8988T (cell line): ENCODE measurements at regions not wholly inside any gene's neighbourhood (a gene's known extent, or its start where the extent isn't known, plus 50 kb on each side); places are given as distances from the start of the nearest gene placed in this dataset.
"Not testable (repeated sequence)": the region's sequence is repeated elsewhere in the genome, so short reads cannot be mapped to it uniquely, and the experiment has no call there.

Experiments
- DNase-seq: peaks from one replicate; pipeline ENCODE4 v3.0.0; 2011

- no peak for DNase-seq
Measured at GRCh38 chr13:110006304-110006703, 219.9 kb upstream of the IRS2 start.

- DNase-seq, result no peak
Measured at GRCh38 chr13:110005563-110005962, 219.2 kb upstream of the IRS2 start.

- no peak for DNase-seq
Measured at GRCh38 chr13:110004814-110005213, 218.4 kb upstream of the IRS2 start.

- no peak for DNase-seq
Measured at GRCh38 chr13:110001670-110002275, 215.4 kb upstream of the IRS2 start.

- no peak for DNase-seq
Measured at GRCh38 chr13:110000534-110001345, 214.4 kb upstream of the IRS2 start.

GRCh38 chr13:109999659-110000533 lies 213.5 kb upstream of the IRS2 start:
- no peak for DNase-seq

- no peak for DNase-seq
Measured at GRCh38 chr13:109998684-109999533, 212.5 kb upstream of the IRS2 start.

- DNase-seq, result no peak
Measured at GRCh38 chr13:109998037-109998436, 211.7 kb upstream of the IRS2 start.

GRCh38 chr13:109997056-109997595 lies 210.7 kb upstream of the IRS2 start:
- not testable (repeated sequence) for DNase-seq

GRCh38 chr13:109996404-109996960 lies 210.1 kb upstream of the IRS2 start:
- no peak for DNase-seq

GRCh38 chr13:109995578-109995977 lies 209.2 kb upstream of the IRS2 start:
- no peak for DNase-seq

- DNase-seq, result no peak
Measured at GRCh38 chr13:109990296-109990695, 203.9 kb upstream of the IRS2 start.

- DNase-seq, result no peak
Measured at GRCh38 chr13:109989686-109990085, 203.3 kb upstream of the IRS2 start.

GRCh38 chr13:109989155-109989554 lies 202.8 kb upstream of the IRS2 start:
- DNase-seq, result no peak

- no peak for DNase-seq
Measured at GRCh38 chr13:109986851-109987250, 200.5 kb upstream of the IRS2 start.

GRCh38 chr13:109985871-109986450 lies 199.6 kb upstream of the IRS2 start:
- DNase-seq, result no peak

GRCh38 chr13:109983447-109983846 lies 197.1 kb upstream of the IRS2 start:
- no peak for DNase-seq

- DNase-seq, result no peak
Measured at GRCh38 chr13:109981000-109981399, 194.6 kb upstream of the IRS2 start.

GRCh38 chr13:109979676-109980075 lies 193.3 kb upstream of the IRS2 start:
- DNase-seq, result not testable (repeated sequence)

GRCh38 chr13:109979228-109979627 lies 192.8 kb upstream of the IRS2 start:
- no peak for DNase-seq

GRCh38 chr13:109977212-109977968 lies 191.0 kb upstream of the IRS2 start:
- DNase-seq, result no peak
